Middle frontal gyrus (tissue), 1 donor: ENCODE measurements at regions not wholly inside any gene's neighbourhood (a gene's known extent, or its start where the extent isn't known, plus 50 kb on each side); places are given as distances from the start of the nearest gene placed in this dataset.
"Not testable (repeated sequence)": the region's sequence is repeated elsewhere in the genome, so short reads cannot be mapped to it uniquely, and the experiment has no call there.

Source experiments
- DNase-seq: peaks from one replicate; pipeline ENCODE4 v3.0.0-alpha.2; 2015; ENCODE audit warnings: low spot score; ENCODE audit errors: extremely low spot score

GRCh38 chr18:77373730-77374445, 124.2 kb downstream of the GALR1 start:
- no peak for DNase-seq

- no peak for DNase-seq
Measured at GRCh38 chr18:77374446-77374805, 124.8 kb downstream of the GALR1 start.

GRCh38 chr18:77376043-77376732, 126.5 kb downstream of the GALR1 start:
- no peak for DNase-seq

GRCh38 chr18:77376733-77377094, 127.1 kb downstream of the GALR1 start:
- no peak for DNase-seq

GRCh38 chr18:77377813-77378212, 128.2 kb downstream of the GALR1 start:
- no peak for DNase-seq

- no peak for DNase-seq
Measured at GRCh38 chr18:77379976-77380509, 130.4 kb downstream of the GALR1 start.

- no peak for DNase-seq
Measured at GRCh38 chr18:77380695-77381094, 131.0 kb downstream of the GALR1 start.

GRCh38 chr18:77392321-77392720, 142.7 kb downstream of the GALR1 start:
- DNase-seq, result no peak

- no peak for DNase-seq
Measured at GRCh38 chr18:77393519-77393918, 143.9 kb downstream of the GALR1 start.

- no peak for DNase-seq
Measured at GRCh38 chr18:77395953-77396352, 146.3 kb downstream of the GALR1 start.

- no peak for DNase-seq
Measured at GRCh38 chr18:77397056-77397455, 147.4 kb downstream of the GALR1 start.

- no peak for DNase-seq
Measured at GRCh38 chr18:77397617-77398016, 148.0 kb downstream of the GALR1 start.

GRCh38 chr18:77400561-77400960, 150.9 kb downstream of the GALR1 start:
- no peak for DNase-seq

- no peak for DNase-seq
Measured at GRCh38 chr18:77401173-77401572, 151.5 kb downstream of the GALR1 start.

- no peak for DNase-seq
Measured at GRCh38 chr18:77403969-77404535, 154.4 kb downstream of the GALR1 start.

GRCh38 chr18:77405096-77405495, 155.4 kb downstream of the GALR1 start:
- no peak for DNase-seq

GRCh38 chr18:77407733-77408132, 158.1 kb downstream of the GALR1 start:
- DNase-seq, result no peak

GRCh38 chr18:77421546-77421945, 171.9 kb downstream of the GALR1 start:
- not testable (repeated sequence) for DNase-seq

GRCh38 chr18:77422974-77423867, 173.6 kb downstream of the GALR1 start:
- DNase-seq, result no peak

GRCh38 chr18:77433076-77433475, 183.4 kb downstream of the GALR1 start:
- DNase-seq, result no peak

- DNase-seq, result no peak
Measured at GRCh38 chr18:77439888-77440287, 190.2 kb downstream of the GALR1 start.

GRCh38 chr18:77442393-77442792, 192.7 kb downstream of the GALR1 start:
- no peak for DNase-seq
